ENCODE measurements at regions not wholly inside any gene's neighbourhood (a gene's known extent, or its start where the extent isn't known, plus 50 kb on each side); places are given as distances from the start of the nearest gene placed in this dataset.

DNA sequence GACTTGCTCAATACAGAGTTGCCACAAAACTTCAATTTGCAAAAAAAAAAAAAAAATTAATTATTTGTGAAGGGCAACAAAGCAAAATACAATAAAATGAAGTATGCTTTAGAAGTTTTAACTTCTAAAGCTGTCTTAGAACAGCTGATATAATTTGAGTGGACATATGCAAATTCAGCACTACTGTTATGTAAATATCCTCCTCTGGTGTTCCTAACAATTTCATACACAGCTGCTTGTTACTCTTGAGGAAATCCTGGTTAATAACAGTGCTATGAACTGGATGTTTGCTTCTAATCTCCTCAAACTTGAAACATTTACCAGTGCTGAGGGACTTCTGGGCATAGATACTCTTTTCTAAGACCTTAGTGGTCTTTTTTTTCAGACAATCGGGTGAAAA lies 69.6 kb upstream of the COL24A1 start:
- TF ChIP-seq, protein P1, sequence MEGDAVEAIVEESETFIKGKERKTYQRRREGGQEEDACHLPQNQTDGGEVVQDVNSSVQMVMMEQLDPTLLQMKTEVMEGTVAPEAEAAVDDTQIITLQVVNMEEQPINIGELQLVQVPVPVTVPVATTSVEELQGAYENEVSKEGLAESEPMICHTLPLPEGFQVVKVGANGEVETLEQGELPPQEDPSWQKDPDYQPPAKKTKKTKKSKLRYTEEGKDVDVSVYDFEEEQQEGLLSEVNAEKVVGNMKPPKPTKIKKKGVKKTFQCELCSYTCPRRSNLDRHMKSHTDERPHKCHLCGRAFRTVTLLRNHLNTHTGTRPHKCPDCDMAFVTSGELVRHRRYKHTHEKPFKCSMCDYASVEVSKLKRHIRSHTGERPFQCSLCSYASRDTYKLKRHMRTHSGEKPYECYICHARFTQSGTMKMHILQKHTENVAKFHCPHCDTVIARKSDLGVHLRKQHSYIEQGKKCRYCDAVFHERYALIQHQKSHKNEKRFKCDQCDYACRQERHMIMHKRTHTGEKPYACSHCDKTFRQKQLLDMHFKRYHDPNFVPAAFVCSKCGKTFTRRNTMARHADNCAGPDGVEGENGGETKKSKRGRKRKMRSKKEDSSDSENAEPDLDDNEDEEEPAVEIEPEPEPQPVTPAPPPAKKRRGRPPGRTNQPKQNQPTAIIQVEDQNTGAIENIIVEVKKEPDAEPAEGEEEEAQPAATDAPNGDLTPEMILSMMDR (IDR thresholded peaks at IDR 0.05): no peak
- TF ChIP-seq SMAD4 (CRISPR knock-in tag; IDR thresholded peaks at IDR 0.05): no peak
- TF ChIP-seq, protein P2, sequence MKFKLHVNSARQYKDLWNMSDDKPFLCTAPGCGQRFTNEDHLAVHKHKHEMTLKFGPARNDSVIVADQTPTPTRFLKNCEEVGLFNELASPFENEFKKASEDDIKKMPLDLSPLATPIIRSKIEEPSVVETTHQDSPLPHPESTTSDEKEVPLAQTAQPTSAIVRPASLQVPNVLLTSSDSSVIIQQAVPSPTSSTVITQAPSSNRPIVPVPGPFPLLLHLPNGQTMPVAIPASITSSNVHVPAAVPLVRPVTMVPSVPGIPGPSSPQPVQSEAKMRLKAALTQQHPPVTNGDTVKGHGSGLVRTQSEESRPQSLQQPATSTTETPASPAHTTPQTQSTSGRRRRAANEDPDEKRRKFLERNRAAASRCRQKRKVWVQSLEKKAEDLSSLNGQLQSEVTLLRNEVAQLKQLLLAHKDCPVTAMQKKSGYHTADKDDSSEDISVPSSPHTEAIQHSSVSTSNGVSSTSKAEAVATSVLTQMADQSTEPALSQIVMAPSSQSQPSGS (CRISPR knock-in tag; IDR thresholded peaks at IDR 0.05; ENCODE audit: borderline replicate concordance, low read depth): no peak
- TF ChIP-seq, protein P3, sequence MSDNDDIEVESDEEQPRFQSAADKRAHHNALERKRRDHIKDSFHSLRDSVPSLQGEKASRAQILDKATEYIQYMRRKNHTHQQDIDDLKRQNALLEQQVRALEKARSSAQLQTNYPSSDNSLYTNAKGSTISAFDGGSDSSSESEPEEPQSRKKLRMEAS (CRISPR knock-in tag; IDR thresholded peaks at IDR 0.05): no peak
- TF ChIP-seq ZNF219 (CRISPR knock-in tag; IDR thresholded peaks at IDR 0.05; ENCODE audit: borderline replicate concordance): no peak
- TF ChIP-seq, protein P4, sequence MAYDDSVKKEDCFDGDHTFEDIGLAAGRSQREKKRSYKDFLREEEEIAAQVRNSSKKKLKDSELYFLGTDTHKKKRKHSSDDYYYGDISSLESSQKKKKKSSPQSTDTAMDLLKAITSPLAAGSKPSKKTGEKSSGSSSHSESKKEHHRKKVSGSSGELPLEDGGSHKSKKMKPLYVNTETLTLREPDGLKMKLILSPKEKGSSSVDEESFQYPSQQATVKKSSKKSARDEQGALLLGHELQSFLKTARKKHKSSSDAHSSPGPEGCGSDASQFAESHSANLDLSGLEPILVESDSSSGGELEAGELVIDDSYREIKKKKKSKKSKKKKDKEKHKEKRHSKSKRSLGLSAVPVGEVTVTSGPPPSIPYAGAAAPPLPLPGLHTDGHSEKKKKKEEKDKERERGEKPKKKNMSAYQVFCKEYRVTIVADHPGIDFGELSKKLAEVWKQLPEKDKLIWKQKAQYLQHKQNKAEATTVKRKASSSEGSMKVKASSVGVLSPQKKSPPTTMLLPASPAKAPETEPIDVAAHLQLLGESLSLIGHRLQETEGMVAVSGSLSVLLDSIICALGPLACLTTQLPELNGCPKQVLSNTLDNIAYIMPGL (CRISPR knock-in tag; IDR thresholded peaks at IDR 0.05): no peak

All from WTC11 (cell line).